ENCODE measurements at regions not wholly inside any gene's neighbourhood (a gene's known extent, or its start where the extent isn't known, plus 50 kb on each side); places are given as distances from the start of the nearest gene placed in this dataset.
"Not testable (repeated sequence)": the region's sequence is repeated elsewhere in the genome, so short reads cannot be mapped to it uniquely, and the experiment has no call there.

DNA sequence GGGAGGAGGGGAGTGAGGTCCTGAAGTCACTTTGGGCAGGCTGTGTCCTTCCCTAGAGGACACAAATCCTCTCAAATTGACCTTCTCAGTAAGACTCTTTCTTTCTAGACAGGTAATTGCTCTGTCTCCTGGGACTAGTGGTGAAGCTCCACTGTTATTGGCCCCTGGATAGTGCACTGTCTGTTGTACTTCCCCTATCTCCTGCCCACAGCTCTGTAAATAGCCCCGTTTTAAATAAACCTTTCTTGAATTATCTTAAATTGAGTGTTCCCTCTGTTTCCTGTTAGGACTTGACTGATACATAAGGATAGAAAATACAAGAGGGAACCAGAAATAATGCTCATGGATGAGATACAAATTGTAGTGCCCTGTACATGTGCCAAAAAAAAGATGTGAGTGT is 229.5 kb upstream of the USP24 start:
- DNase-seq (ENCODE audit: low read depth), result no peak
- no peak overlapping the region for H3K4me3 ChIP-seq (ENCODE audit: low read depth, low read length)
- TF ChIP-seq, protein P1, sequence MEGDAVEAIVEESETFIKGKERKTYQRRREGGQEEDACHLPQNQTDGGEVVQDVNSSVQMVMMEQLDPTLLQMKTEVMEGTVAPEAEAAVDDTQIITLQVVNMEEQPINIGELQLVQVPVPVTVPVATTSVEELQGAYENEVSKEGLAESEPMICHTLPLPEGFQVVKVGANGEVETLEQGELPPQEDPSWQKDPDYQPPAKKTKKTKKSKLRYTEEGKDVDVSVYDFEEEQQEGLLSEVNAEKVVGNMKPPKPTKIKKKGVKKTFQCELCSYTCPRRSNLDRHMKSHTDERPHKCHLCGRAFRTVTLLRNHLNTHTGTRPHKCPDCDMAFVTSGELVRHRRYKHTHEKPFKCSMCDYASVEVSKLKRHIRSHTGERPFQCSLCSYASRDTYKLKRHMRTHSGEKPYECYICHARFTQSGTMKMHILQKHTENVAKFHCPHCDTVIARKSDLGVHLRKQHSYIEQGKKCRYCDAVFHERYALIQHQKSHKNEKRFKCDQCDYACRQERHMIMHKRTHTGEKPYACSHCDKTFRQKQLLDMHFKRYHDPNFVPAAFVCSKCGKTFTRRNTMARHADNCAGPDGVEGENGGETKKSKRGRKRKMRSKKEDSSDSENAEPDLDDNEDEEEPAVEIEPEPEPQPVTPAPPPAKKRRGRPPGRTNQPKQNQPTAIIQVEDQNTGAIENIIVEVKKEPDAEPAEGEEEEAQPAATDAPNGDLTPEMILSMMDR (IDR thresholded peaks at IDR 0.05; ENCODE audit: insufficient read depth, low read length), result no peak

- no peak overlapping the region for H3K4me3 ChIP-seq (ENCODE audit: low read depth, low read length)
- TF ChIP-seq, protein P1 (IDR thresholded peaks at IDR 0.05; ENCODE audit: insufficient read depth, low read length), result no peak
- DNase-seq (ENCODE audit: low read depth), result peak; percentile 100
These were observed 228.2 kb upstream of the USP24 start for GRCh38 chr1:55443175-55443915.

GRCh38 chr1:55441489-55441888 is 226.3 kb upstream of the USP24 start:
- peak; percentile 69 for DNase-seq (ENCODE audit: low read depth)
- no peak overlapping the region for H3K4me3 ChIP-seq (ENCODE audit: low read depth, low read length)
- TF ChIP-seq, protein P1 (IDR thresholded peaks at IDR 0.05; ENCODE audit: insufficient read depth, low read length), result no peak

DNA sequence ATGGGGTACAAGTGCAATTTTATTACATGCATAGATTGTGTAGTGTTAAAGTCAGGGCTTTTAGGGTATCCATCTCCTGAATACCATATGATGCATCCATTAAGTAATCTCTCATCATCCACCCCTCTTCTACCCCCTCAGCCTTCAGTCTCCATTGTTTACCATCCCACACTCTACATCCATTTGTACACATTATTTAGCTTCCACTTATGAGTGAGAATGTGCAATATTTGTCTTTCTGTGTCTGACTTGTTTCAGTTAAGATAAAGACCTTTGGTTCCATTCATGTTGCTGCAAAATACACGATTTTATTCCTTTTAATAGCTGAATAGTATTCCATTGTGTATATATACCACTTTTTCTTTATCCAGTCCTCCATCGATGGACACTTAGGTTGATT is 222.5 kb upstream of the USP24 start:
- TF ChIP-seq, protein P1 (IDR thresholded peaks at IDR 0.05; ENCODE audit: insufficient read depth, low read length), result no peak
- H3K4me3 ChIP-seq (ENCODE audit: low read depth, low read length), result no peak overlapping the region
- DNase-seq (ENCODE audit: low read depth), result no peak

- DNase-seq (ENCODE audit: low read depth), result peak; percentile 74
- H3K4me3 ChIP-seq (ENCODE audit: low read depth, low read length), result not testable (repeated sequence)
These were observed 215.6 kb upstream of the USP24 start for GRCh38 chr1:55430720-55431119.

- not testable (repeated sequence) for DNase-seq (ENCODE audit: low read depth); H3K4me3 ChIP-seq (ENCODE audit: low read depth, low read length)
These were observed 215.0 kb upstream of the USP24 start for GRCh38 chr1:55430206-55430605.

DNA sequence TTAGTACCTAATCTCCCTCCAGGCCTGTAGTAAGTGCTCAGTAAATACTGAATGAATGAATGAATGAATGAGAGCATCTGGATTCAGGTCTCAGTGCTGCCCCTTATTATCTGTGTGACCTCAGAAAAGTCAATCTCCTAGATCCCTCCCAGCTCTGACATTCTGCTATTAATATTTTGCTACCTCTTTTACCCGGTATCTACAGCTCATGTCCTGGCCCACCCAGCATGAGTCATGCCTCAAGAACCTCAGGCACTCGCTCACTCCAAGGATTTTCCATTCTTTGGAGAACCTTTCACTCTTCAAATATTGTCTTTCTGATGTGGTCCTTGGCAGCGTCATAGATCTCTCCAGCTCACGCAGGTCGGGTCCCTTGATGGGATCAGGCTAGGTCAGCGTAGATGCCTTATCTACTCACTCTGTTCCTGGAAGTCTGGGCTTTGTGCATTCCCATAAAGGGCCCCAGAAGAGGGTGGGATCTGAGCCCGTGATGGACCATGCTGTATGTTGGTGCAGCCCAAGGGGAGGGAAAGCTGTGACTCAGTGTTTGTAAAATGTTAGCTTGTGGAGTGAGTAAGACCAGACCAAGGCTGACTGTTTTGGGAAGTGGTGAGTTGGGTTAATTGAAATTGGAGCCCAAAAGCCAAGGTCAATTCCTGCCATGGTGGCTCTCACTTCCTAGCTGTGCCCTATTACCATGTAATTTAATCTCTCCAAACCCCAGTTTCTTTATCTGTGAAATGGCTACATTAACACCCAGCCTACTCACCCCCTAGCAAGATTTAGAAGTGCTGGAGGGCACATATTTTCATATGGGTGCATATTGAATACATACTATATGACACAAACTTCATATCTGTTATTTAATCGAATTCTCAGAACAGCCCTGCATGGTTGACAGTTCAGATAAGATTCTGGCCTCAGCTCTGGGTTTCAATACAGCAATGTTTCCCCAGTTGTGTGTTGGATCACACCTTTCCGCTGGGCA is 214.1 kb upstream of the USP24 start:
- TF ChIP-seq, protein P1 (IDR thresholded peaks at IDR 0.05; ENCODE audit: insufficient read depth, low read length), result no peak
- H3K4me3 ChIP-seq (ENCODE audit: low read depth, low read length), result no peak overlapping the region
- DNase-seq (ENCODE audit: low read depth), result peak; percentile 100
